ENCODE measurements at regions not wholly inside any gene's neighbourhood (a gene's known extent, or its start where the extent isn't known, plus 50 kb on each side); places are given as distances from the start of the nearest gene placed in this dataset.

- no peak for DNase-seq
- H3K4me1 Mint-ChIP-seq = no peaks in the 10 kb centered on the region
- peaks cover 21% of the 10 kb centered on the region for H3K9me3 Mint-ChIP-seq
- H3K4me3 Mint-ChIP-seq = no peak overlapping the region
- peaks cover 4% of the 10 kb centered on the region for H3K36me3 Mint-ChIP-seq (ENCODE audit: low read depth)
- H3K27ac Mint-ChIP-seq = no peak overlapping the region
- no peaks in the 10 kb centered on the region for H3K27me3 Mint-ChIP-seq (ENCODE audit: low read depth, poor library complexity)
- TF ChIP-seq CTCF (IDR thresholded peaks at IDR 0.05) = no peak
These were observed 212.9 kb upstream of the SMIM31 start for GRCh38 chr4:164540987-164541386.

GRCh38 chr4:164542431-164542830 lies 211.5 kb upstream of the SMIM31 start:
- no peak for DNase-seq
- TF ChIP-seq CTCF (IDR thresholded peaks at IDR 0.05) = no peak
- H3K9me3 Mint-ChIP-seq = peaks cover 21% of the 10 kb centered on the region
- no peak overlapping the region for H3K4me3 Mint-ChIP-seq
- no peaks in the 10 kb centered on the region for H3K4me1 Mint-ChIP-seq
- H3K27me3 Mint-ChIP-seq (ENCODE audit: low read depth, poor library complexity) = no peaks in the 10 kb centered on the region
- no peak overlapping the region for H3K27ac Mint-ChIP-seq
- H3K36me3 Mint-ChIP-seq (ENCODE audit: low read depth) = peaks cover 4% of the 10 kb centered on the region

- H3K4me1 Mint-ChIP-seq = no peaks in the 10 kb centered on the region
- DNase-seq = no peak
- no peaks in the 10 kb centered on the region for H3K36me3 Mint-ChIP-seq (ENCODE audit: low read depth)
- H3K27ac Mint-ChIP-seq = no peak overlapping the region
- TF ChIP-seq CTCF (IDR thresholded peaks at IDR 0.05) = no peak
- no peaks in the 10 kb centered on the region for H3K9me3 Mint-ChIP-seq
- no peak overlapping the region for H3K4me3 Mint-ChIP-seq
- peaks cover 3% of the 10 kb centered on the region for H3K27me3 Mint-ChIP-seq (ENCODE audit: low read depth, poor library complexity)
These were observed 202.8 kb upstream of the SMIM31 start for GRCh38 chr4:164550989-164551712.

GRCh38 chr4:164551713-164552040 lies 202.3 kb upstream of the SMIM31 start:
- no peak overlapping the region for H3K4me3 Mint-ChIP-seq
- TF ChIP-seq CTCF (IDR thresholded peaks at IDR 0.05) = no peak
- H3K27ac Mint-ChIP-seq = no peak overlapping the region

GRCh38 chr4:164571593-164572390 lies 182.1 kb upstream of the SMIM31 start:
- Mint-ChIP-seq H3K4me3 (no peak overlapping the region), H3K27me3 (ENCODE audit: low read depth, poor library complexity) (no peaks in the 10 kb centered on the region), H3K27ac (no peak overlapping the region), H3K4me1 (no peaks in the 10 kb centered on the region), H3K9me3 (peaks cover 5% of the 10 kb centered on the region), H3K36me3 (ENCODE audit: low read depth) (no peaks in the 10 kb centered on the region)
- no peak for TF ChIP-seq CTCF (IDR thresholded peaks at IDR 0.05)
- DNase-seq = no peak

More at GRCh38 chr4:164551713-164552040, 202.3 kb upstream of the SMIM31 start:
- H3K4me1 Mint-ChIP-seq = no peaks in the 10 kb centered on the region
- no peaks in the 10 kb centered on the region for H3K36me3 Mint-ChIP-seq (ENCODE audit: low read depth)
- H3K9me3 Mint-ChIP-seq = no peaks in the 10 kb centered on the region
- H3K27me3 Mint-ChIP-seq (ENCODE audit: low read depth, poor library complexity) = peaks cover 3% of the 10 kb centered on the region
- no peak for DNase-seq

Measured in nephron progenitor cell (in vitro differentiated cells).